Adrenal gland (tissue), 9 donors: ENCODE measurements at regions not wholly inside any gene's neighbourhood (a gene's known extent, or its start where the extent isn't known, plus 50 kb on each side); places are given as distances from the start of the nearest gene placed in this dataset.

ENCODE experiments used
- DNase-seq, 7 donors: peaks; one replicate each; pipeline ENCODE4 v3.0.0-alpha.2; 2019 to 2020
- H3K27ac ChIP-seq, 5 donors: fragments of 200-600 bp; sonication (generic) in 4 of 5; 1 replicate in 3 of 5; 2 replicates in 2 of 5; pipeline versions ENCODE4 v1.5.1 to v1.8.0; 2016 to 2020; ENCODE audit warnings: mild to moderate bottlenecking in 1 of 5
- H3K27me3 ChIP-seq: fragments of 200-600 bp; 2 replicates; pipeline ENCODE4 v1.8.0; 2021
- H3K36me3 ChIP-seq, 2 donors: fragments of 200-600 bp; replicated peaks in 1 of 2; 1 replicate in 1 of 2; 2 replicates in 1 of 2; pipeline versions ENCODE4 v1.5.1 to v1.8.0; 2018 to 2022
- H3K4me1 ChIP-seq, 2 donors: fragments of 200-600 bp; replicated peaks in 1 of 2; 1 replicate in 1 of 2; 2 replicates in 1 of 2; pipeline versions ENCODE4 v1.5.1 to v1.8.0; 2018 to 2021
- H3K4me3 ChIP-seq, 4 donors: fragments of 200-600 bp; sonication (generic) in 3 of 4; one replicate each; pipeline ENCODE4 v1.5.1; 2016 to 2018
- H3K9me3 ChIP-seq, 3 donors: fragments of 200-600 bp; sonication (generic) in 1 of 3; replicated peaks in 1 of 3; 1 replicate in 2 of 3; 2 replicates in 1 of 3; pipeline versions ENCODE4 v1.5.1 to v1.8.0; 2016 to 2021
- CTCF ChIP-seq, 6 experiments: fragments of 450-650 bp in 4 of 6; fragments of 200-600 bp in 2 of 6; sonication (generic) in 1 of 6; IDR thresholded peaks; 1 replicate in 5 of 6; 2 replicates in 1 of 6; pipeline versions ENCODE4 v1.5.1 to v1.8.0; 2016 to 2021; ENCODE audit warnings: antibody characterized with exemption in 6 of 6, mild to moderate bottlenecking in 2 of 6, moderate library complexity in 1 of 6
- POLR2A ChIP-seq, 2 donors: fragments of 450-650 bp; IDR thresholded peaks; one replicate each; pipeline ENCODE4 v1.6.1; 2017; ENCODE audit warnings: antibody characterized with exemption in 2 of 2, mild to moderate bottlenecking in 2 of 2, moderate library complexity in 1 of 2
- WGBS, 4 donors: extraction: QIAGEN DNeasy Blood & Tissue Kit in 2 of 4; methylation state at CpG; one replicate each; pipeline versions ENCODE4 v1.1.5 to v1.1.7; 2013 to 2017; 5-methylcytosine and 5-hydroxymethylcytosine counted together
- intact Hi-C, 2 donors: fragments of 100-400 bp; cut with DNase I; formaldehyde crosslinking; loops; one replicate each; pipeline versions ENCODE4 v1.14.1 to v1.15.0; 2022 to 2023
- donor health status: healthy with polysubstance abuse.
- donor health status: Bipolar disorder and iron deficiency.
- donor health status: DM: yes; HTN: yes; CAD: no.
- donor health status: DM: no; HTN: no; CAD: no.
- donor health status: DM: no; HTN: no; CAD: no.

- 86 to 93% (median 89%) methylated on average over 2 of the region's 2 CpGs for WGBS, 4 donors
- H3K4me1 ChIP-seq, result no peaks in the 10 kb centered on the region
- no peaks in the 10 kb centered on the region for H3K36me3 ChIP-seq
- TF ChIP-seq CTCF (IDR thresholded peaks at IDR 0.05), result no peak
- no peak for TF ChIP-seq POLR2A (IDR thresholded peaks at IDR 0.05)
- H3K4me3 ChIP-seq, result no peak overlapping the region
- no peaks in the 10 kb centered on the region for H3K9me3 ChIP-seq
- DNase-seq, result no peak
- intact Hi-C loops, result no loop called here
- H3K27me3 ChIP-seq, result no peaks in the 10 kb centered on the region
- H3K27ac ChIP-seq, result no peak overlapping the region
Measured at GRCh38 chr6:80467408-80467807, 360.9 kb downstream of the BCKDHB start.

- TF ChIP-seq POLR2A (IDR thresholded peaks at IDR 0.05), result no peak
- no peak for TF ChIP-seq CTCF (IDR thresholded peaks at IDR 0.05)
- WGBS, 4 donors, result 79 to 93% (median 88%) methylated on average over 2 of the region's 2 CpGs
- Histone ChIP-seq H3K9me3 (no peaks in the 10 kb centered on the region), H3K36me3 (no peaks in the 10 kb centered on the region), H3K27me3 (no peaks in the 10 kb centered on the region), H3K27ac (no peak overlapping the region), H3K4me3 (no peak overlapping the region), H3K4me1 (no peaks in the 10 kb centered on the region)
- DNase-seq, result no peak
- intact Hi-C loops, result no loop called here
Measured at GRCh38 chr6:80466981-80467380, 360.5 kb downstream of the BCKDHB start.

GRCh38 chr6:80465513-80465912 is 359.0 kb downstream of the BCKDHB start:
- intact Hi-C loops, result no loop called here
- no peak for DNase-seq
- Histone ChIP-seq H3K4me1 (no peaks in the 10 kb centered on the region), H3K36me3 (no peaks in the 10 kb centered on the region), H3K9me3 (no peaks in the 10 kb centered on the region), H3K4me3 (no peak overlapping the region), H3K27ac (no peak overlapping the region), H3K27me3 (no peaks in the 10 kb centered on the region)
- no peak for TF ChIP-seq POLR2A (IDR thresholded peaks at IDR 0.05)
- TF ChIP-seq CTCF (IDR thresholded peaks at IDR 0.05), result no peak
- WGBS, 4 donors, result 64 to 89% (median 83%) methylated on average over 2 of the region's 2 CpGs

- intact Hi-C loops, result no loop called here
- Histone ChIP-seq H3K27me3 (no peaks in the 10 kb centered on the region), H3K9me3 (no peaks in the 10 kb centered on the region), H3K36me3 (no peaks in the 10 kb centered on the region), H3K27ac (no peak overlapping the region), H3K4me3 (no peak overlapping the region), H3K4me1 (no peaks in the 10 kb centered on the region)
- no peak for DNase-seq
- TF ChIP-seq CTCF (IDR thresholded peaks at IDR 0.05) (no peak), POLR2A (IDR thresholded peaks at IDR 0.05) (no peak)
Measured at GRCh38 chr6:80464901-80465300, 358.4 kb downstream of the BCKDHB start.
